ENCODE measurements at regions not wholly inside any gene's neighbourhood (a gene's known extent, or its start where the extent isn't known, plus 50 kb on each side); places are given as distances from the start of the nearest gene placed in this dataset.
"Not testable (repeated sequence)": the region's sequence is repeated elsewhere in the genome, so short reads cannot be mapped to it uniquely, and the experiment has no call there.

- Histone ChIP-seq H2BK12ac (ENCODE audit: insufficient read length, low read depth, low read length) (no peak overlapping the region), H3K18ac (ENCODE audit: insufficient read length, low read depth, low read length) (no peak overlapping the region), H3T11ph (ENCODE audit: low read length) (no peak overlapping the region), H3K9ac (ENCODE audit: extremely low read depth, insufficient read length, low read length) (no peak overlapping the region), H3K23me2 (ENCODE audit: insufficient read length, low read depth, low read length, poor library complexity, severe bottlenecking) (no peaks in the 10 kb centered on the region), H4K20me1 (ENCODE audit: control insufficient read depth, insufficient read depth, insufficient read length) (no peaks in the 10 kb centered on the region), H4K5ac (ENCODE audit: insufficient read length, low read depth, low read length) (no peak overlapping the region), H3K56ac (ENCODE audit: insufficient read length, low read depth, low read length) (no peak overlapping the region), H3K27ac (ENCODE audit: insufficient read length, low read depth, low read length) (no peak overlapping the region), H2BK120ac (ENCODE audit: low read depth, low read length, poor library complexity, severe bottlenecking) (no peak overlapping the region), H4K91ac (ENCODE audit: insufficient read length, low read depth, low read length) (no peak overlapping the region), H3K79me2 (ENCODE audit: insufficient read depth, low read length) (no peaks in the 10 kb centered on the region), H2BK15ac (ENCODE audit: low read depth, low read length) (no peak overlapping the region), H3K4me1 (ENCODE audit: insufficient read depth, low read length) (no peaks in the 10 kb centered on the region), H2AFZ (ENCODE audit: low read length) (no peak overlapping the region), H3K14ac (ENCODE audit: insufficient read depth, low read length) (no peak overlapping the region), H2BK5ac (ENCODE audit: insufficient read length, low read length) (no peak overlapping the region), H3K4me2 (ENCODE audit: insufficient read depth, insufficient read length, low read length) (no peak overlapping the region), H3K27me3 (ENCODE audit: insufficient read depth, low read length) (no peaks in the 10 kb centered on the region), H3K79me1 (ENCODE audit: insufficient read depth, low read depth, low read length, poor library complexity, severe bottlenecking) (no peaks in the 10 kb centered on the region), H3K4ac (ENCODE audit: low read depth, low read length) (no peak overlapping the region), H3K9me3 (ENCODE audit: control insufficient read depth, low read depth, low read length) (no peaks in the 10 kb centered on the region), H2BK20ac (ENCODE audit: low read depth, low read length, poor library complexity, severe bottlenecking) (no peak overlapping the region), H3K23ac (ENCODE audit: insufficient read length, low read depth, low read length) (no peak overlapping the region), H2AK5ac (ENCODE audit: insufficient read length, low read length) (no peak overlapping the region), H4K8ac (replicated peaks; ENCODE audit: insufficient read length, low read depth, low read length) (no peak overlapping the region)
- Mint-ChIP-seq H3K9me3 (peaks cover 37 to 38% of the 10 kb centered on the region in 2 experiments), H3K27me3 (ENCODE audit: low read depth) (peaks cover 3% of the 10 kb centered on the region; the same call in 1 of the 2 replicates), H3K27ac (no peak overlapping the region), H3K4me3 (no peak overlapping the region), H3K4me1 (no peaks in the 10 kb centered on the region), H3K36me3 (ENCODE audit: insufficient read depth in 1 of 3, low read depth in 3 of 3) (peaks cover 2 to 9% (median 4%) of the 10 kb centered on the region in 3 experiments; a peak in 5 of 7 replicates)
- TF ChIP-seq CTCF (conservative IDR thresholded peaks at IDR 0.05), result no peak
- DNase-seq, result no peak
Observed at GRCh38 chr9:88628811-88629210, 93.8 kb downstream of the NXNL2 start.

DNA sequence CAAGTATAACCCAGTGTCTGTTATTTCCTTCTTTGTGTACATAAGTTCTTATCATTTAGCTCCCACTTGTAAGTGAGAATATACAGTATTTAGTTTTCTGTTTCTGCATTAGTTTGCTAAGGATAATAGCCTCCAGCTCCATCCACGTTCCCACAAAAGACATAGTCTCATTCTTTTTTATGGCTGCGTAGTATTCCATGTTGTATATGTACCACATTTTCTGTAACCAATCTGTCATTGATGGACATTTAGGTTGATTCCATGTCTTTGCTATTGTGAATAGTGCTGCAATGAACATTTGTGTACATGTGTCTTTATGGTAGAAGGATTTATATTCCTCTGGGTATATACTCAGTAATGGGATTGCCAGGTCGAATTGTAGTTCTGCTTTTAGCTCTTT lies 95.6 kb downstream of the NXNL2 start:
- not testable (repeated sequence) for H2BK20ac ChIP-seq (ENCODE audit: low read depth, low read length, poor library complexity, severe bottlenecking); H4K91ac ChIP-seq (ENCODE audit: insufficient read length, low read depth, low read length); H2BK5ac ChIP-seq (ENCODE audit: insufficient read length, low read length); H2BK15ac ChIP-seq (ENCODE audit: low read depth, low read length); H2BK120ac ChIP-seq (ENCODE audit: low read depth, low read length, poor library complexity, severe bottlenecking); H3K18ac ChIP-seq (ENCODE audit: insufficient read length, low read depth, low read length); H4K20me1 ChIP-seq (ENCODE audit: control insufficient read depth, insufficient read depth, insufficient read length); H3K23me2 ChIP-seq (ENCODE audit: insufficient read length, low read depth, low read length, poor library complexity, severe bottlenecking); H2AFZ ChIP-seq (ENCODE audit: low read length); H3K79me2 ChIP-seq (ENCODE audit: insufficient read depth, low read length); H3K9me3 ChIP-seq (ENCODE audit: control insufficient read depth, low read depth, low read length); H3K4me1 ChIP-seq (ENCODE audit: insufficient read depth, low read length); H3K4me1 Mint-ChIP-seq; H3K4ac ChIP-seq (ENCODE audit: low read depth, low read length); H3K4me3 Mint-ChIP-seq; H3K56ac ChIP-seq (ENCODE audit: insufficient read length, low read depth, low read length); H4K8ac ChIP-seq (replicated peaks; ENCODE audit: insufficient read length, low read depth, low read length); DNase-seq; H3K27ac ChIP-seq (ENCODE audit: insufficient read length, low read depth, low read length); H3K27me3 Mint-ChIP-seq (ENCODE audit: low read depth); H2AK5ac ChIP-seq (ENCODE audit: insufficient read length, low read length); H3K9ac ChIP-seq (ENCODE audit: extremely low read depth, insufficient read length, low read length); H4K5ac ChIP-seq (ENCODE audit: insufficient read length, low read depth, low read length); H2BK12ac ChIP-seq (ENCODE audit: insufficient read length, low read depth, low read length); H3K27me3 ChIP-seq (ENCODE audit: insufficient read depth, low read length); H3K4me2 ChIP-seq (ENCODE audit: insufficient read depth, insufficient read length, low read length); H3K14ac ChIP-seq (ENCODE audit: insufficient read depth, low read length); H3K36me3 Mint-ChIP-seq (ENCODE audit: insufficient read depth in 1 of 3, low read depth in 3 of 3); H3K23ac ChIP-seq (ENCODE audit: insufficient read length, low read depth, low read length); H3K79me1 ChIP-seq (ENCODE audit: insufficient read depth, low read depth, low read length, poor library complexity, severe bottlenecking); H3T11ph ChIP-seq (ENCODE audit: low read length); H3K27ac Mint-ChIP-seq
- no CpG with 5 or more reads among the region's 3 CpGs for WGBS (ENCODE audit: extremely low coverage, insufficient read length, low lambda C conversion rate)
- H3K9me3 Mint-ChIP-seq, result peaks cover 37% of the 10 kb centered on the region in 2 experiments

Data from H9 (cell line).